Keratinocyte (primary cell): ENCODE measurements at regions not wholly inside any gene's neighbourhood (a gene's known extent, or its start where the extent isn't known, plus 50 kb on each side); places are given as distances from the start of the nearest gene placed in this dataset.

Source experiments
- DNase-seq: peaks from one replicate; pipeline ENCODE4 v3.0.0-alpha.2; 2011; ENCODE audit warnings: low read depth, missing footprints, low spot score
- FAIRE-seq: peaks from 2 replicates; lab custom pipeline; 2011; peaks lifted over from hg19 to GRCh38; lab: Jason Lieb, UNC
- H2AFZ ChIP-seq: 2 replicates; pipeline ENCODE4 v1.6.0; 2012; ENCODE audit warnings: low read length, control low read depth, inconsistent platforms; ENCODE audit not compliant: control insufficient read depth
- H3K27ac ChIP-seq: 2 replicates; pipeline ENCODE4 v1.5.1; 2011; ENCODE audit warnings: low read length; ENCODE audit not compliant: control insufficient read depth, insufficient read depth
- H3K27me3 ChIP-seq: 3 replicates; pipeline ENCODE4 v1.6.0; 2011; ENCODE audit warnings: low read length; ENCODE audit not compliant: control insufficient read depth, insufficient read depth; ENCODE audit errors: extremely low read depth
- H3K36me3 ChIP-seq, 2 experiments: 2 replicates in 1 of 2; 3 replicates in 1 of 2; pipeline ENCODE4 v1.5.1; 2011; ENCODE audit warnings: low read length in 2 of 2, mild to moderate bottlenecking in 1 of 2; ENCODE audit not compliant: control insufficient read depth in 2 of 2, insufficient read depth in 2 of 2; ENCODE audit errors: extremely low read depth in 1 of 2
- H3K4me1 ChIP-seq: 3 replicates; pipeline ENCODE4 v1.5.1; 2011; ENCODE audit warnings: low read length; ENCODE audit not compliant: control insufficient read depth, insufficient read depth; ENCODE audit errors: extremely low read depth
- H3K4me2 ChIP-seq: 3 replicates; pipeline ENCODE4 v1.6.0; 2011; ENCODE audit warnings: low read depth, low read length; ENCODE audit not compliant: control insufficient read depth, insufficient read depth; ENCODE audit errors: extremely low read depth
- H3K4me3 ChIP-seq, 3 experiments: fragments of 200-600 bp in 1 of 3; sonication (generic) in 1 of 3; 2 replicates in 2 of 3; 3 replicates in 1 of 3; pipeline ENCODE4 v1.5.1; 2011 to 2016; ENCODE audit warnings: low read length in 3 of 3, mild to moderate bottlenecking in 3 of 3, control low read depth in 2 of 3, inconsistent platforms in 1 of 3, low read depth in 1 of 3, mixed read lengths in 1 of 3, mixed run types in 1 of 3, moderate library complexity in 1 of 3; ENCODE audit not compliant: control insufficient read depth in 2 of 3, insufficient read depth in 2 of 3; ENCODE audit errors: extremely low read depth in 1 of 3
- H3K79me2 ChIP-seq: 2 replicates; pipeline ENCODE4 v1.6.0; 2012; ENCODE audit warnings: low read length; ENCODE audit not compliant: control insufficient read depth, insufficient read depth
- H3K9ac ChIP-seq: 3 replicates; pipeline ENCODE4 v1.6.0; 2011; ENCODE audit warnings: low read length; ENCODE audit not compliant: control insufficient read depth, insufficient read depth; ENCODE audit errors: extremely low read depth
- H3K9me1 ChIP-seq: 3 replicates; pipeline ENCODE4 v1.6.0; 2011; ENCODE audit warnings: low read length; ENCODE audit not compliant: control insufficient read depth, insufficient read depth; ENCODE audit errors: extremely low read depth
- H3K9me3 ChIP-seq: 2 replicates; pipeline ENCODE4 v1.5.1; 2012; ENCODE audit warnings: low read depth, low read length; ENCODE audit not compliant: control insufficient read depth
- H4K20me1 ChIP-seq: 3 replicates; pipeline ENCODE4 v1.6.0; 2011; ENCODE audit warnings: low read length; ENCODE audit not compliant: control insufficient read depth, insufficient read depth; ENCODE audit errors: extremely low read depth
- EZH2 ChIP-seq: IDR thresholded peaks from one replicate; pipeline ENCODE4 v1.6.1; 2012; ENCODE audit warnings: inconsistent platforms, mild to moderate bottlenecking, low read length, moderate library complexity
- dilution Hi-C: fragments of 300-500 bp; cut with MboI; formaldehyde crosslinking; loops from one replicate; pipeline ENCODE4 v1.7.0; 2020; ENCODE audit warnings: low sequenced_read_pairs; ENCODE audit not compliant: extremely low pct_ligation_motif_present
- TF ChIP-seq, protein P1 (sequence below), 3 experiments: IDR thresholded peaks in 1 of 3; conservative IDR thresholded peaks in 1 of 3; optimal IDR thresholded peaks in 1 of 3; 2 replicates in 2 of 3; 3 replicates in 1 of 3; pipeline versions ENCODE3 to v1.5.1; 2011; ENCODE audit warnings: low read length in 3 of 3, mild to moderate bottlenecking in 3 of 3, moderate library complexity in 2 of 3, control low read depth in 1 of 3, inconsistent platforms in 1 of 3; ENCODE audit not compliant: insufficient read depth in 2 of 3; ENCODE audit errors: extremely low read depth in 1 of 3

DNA sequence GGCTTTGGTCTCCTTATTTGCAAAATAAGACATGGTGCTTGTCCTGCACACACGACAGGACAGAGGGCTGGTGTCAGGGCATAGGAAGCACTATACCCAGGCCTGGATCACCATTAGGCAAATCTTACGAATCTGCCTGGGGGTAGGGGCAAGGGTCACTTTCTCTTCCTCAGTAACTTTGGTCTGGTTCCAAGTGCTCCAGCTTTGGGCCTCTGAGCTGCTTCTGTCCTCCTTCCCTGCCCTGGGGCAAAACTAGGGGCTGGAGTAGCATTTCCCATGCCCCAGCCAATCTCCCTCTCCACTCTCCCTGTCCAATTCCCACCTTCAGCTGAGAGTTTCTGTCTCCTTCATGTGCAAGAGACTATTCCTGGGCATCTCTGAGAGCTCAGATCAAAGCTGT, 123.7 kb upstream of the NECTIN1 start:
- H4K20me1 ChIP-seq, result no peaks in the 10 kb centered on the region
- no peaks in the 10 kb centered on the region for H3K36me3 ChIP-seq
- no peak for TF ChIP-seq EZH2
- TF ChIP-seq, protein P1, sequence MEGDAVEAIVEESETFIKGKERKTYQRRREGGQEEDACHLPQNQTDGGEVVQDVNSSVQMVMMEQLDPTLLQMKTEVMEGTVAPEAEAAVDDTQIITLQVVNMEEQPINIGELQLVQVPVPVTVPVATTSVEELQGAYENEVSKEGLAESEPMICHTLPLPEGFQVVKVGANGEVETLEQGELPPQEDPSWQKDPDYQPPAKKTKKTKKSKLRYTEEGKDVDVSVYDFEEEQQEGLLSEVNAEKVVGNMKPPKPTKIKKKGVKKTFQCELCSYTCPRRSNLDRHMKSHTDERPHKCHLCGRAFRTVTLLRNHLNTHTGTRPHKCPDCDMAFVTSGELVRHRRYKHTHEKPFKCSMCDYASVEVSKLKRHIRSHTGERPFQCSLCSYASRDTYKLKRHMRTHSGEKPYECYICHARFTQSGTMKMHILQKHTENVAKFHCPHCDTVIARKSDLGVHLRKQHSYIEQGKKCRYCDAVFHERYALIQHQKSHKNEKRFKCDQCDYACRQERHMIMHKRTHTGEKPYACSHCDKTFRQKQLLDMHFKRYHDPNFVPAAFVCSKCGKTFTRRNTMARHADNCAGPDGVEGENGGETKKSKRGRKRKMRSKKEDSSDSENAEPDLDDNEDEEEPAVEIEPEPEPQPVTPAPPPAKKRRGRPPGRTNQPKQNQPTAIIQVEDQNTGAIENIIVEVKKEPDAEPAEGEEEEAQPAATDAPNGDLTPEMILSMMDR (optimal IDR thresholded peaks at IDR 0.05 in 1 of 3, IDR thresholded peaks at IDR 0.05 in 1 of 3, conservative IDR thresholded peaks at IDR 0.05 in 1 of 3; ENCODE audit: extremely low read depth in 1 of 3, insufficient read depth in 2 of 3, low read length in 3 of 3), result no peak
- H3K4me3 ChIP-seq, result no peak overlapping the region
- DNase-seq (no peak), FAIRE-seq (no peak)
- H3K27me3 ChIP-seq, result peaks cover 8% of the 10 kb centered on the region
- dilution Hi-C loops, result no loop called here
- H3K4me2 ChIP-seq, result no peak overlapping the region
- H3K9me1 ChIP-seq, result no peaks in the 10 kb centered on the region
- no peak overlapping the region for H3K9ac ChIP-seq
- no peak overlapping the region for H2AFZ ChIP-seq
- H3K27ac ChIP-seq, result no peak overlapping the region
- peaks cover 13% of the 10 kb centered on the region for H3K4me1 ChIP-seq
- no peaks in the 10 kb centered on the region for H3K79me2 ChIP-seq
- no peaks in the 10 kb centered on the region for H3K9me3 ChIP-seq

DNA sequence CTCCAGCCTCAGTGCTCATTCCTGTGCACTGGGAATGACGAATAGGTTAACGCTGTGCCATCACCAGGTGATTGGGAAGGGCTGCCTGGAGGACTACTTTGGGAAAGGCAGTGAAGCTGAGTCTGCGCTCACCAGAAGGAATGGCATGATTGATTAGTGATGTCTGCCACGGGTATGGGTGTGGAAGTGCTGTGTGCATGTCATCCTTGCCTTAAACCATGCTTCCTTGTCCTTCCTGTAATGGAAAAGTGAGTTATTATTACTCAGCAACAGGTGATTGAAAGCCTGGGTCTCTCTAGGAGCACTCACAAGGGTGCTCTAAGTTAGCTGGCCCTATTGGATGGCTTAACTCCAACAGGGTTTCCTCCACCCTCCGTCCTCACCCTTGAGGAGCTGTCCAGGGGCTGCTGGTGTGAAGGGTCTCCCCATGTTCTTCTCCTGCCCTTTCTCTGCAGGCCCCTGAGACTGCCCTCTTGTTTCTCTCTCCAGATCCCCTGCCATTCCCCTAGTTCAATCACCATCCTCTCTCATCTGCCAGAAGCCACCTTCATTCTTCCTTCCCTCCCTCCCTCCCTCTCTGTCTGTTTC, 121.9 kb upstream of the NECTIN1 start:
- H3K79me2 ChIP-seq, result no peaks in the 10 kb centered on the region
- H4K20me1 ChIP-seq, result no peaks in the 10 kb centered on the region
- peaks cover 9% of the 10 kb centered on the region for H3K4me1 ChIP-seq
- FAIRE-seq (peak; percentile 89), DNase-seq (no peak)
- H3K27me3 ChIP-seq, result peaks cover 7% of the 10 kb centered on the region
- H3K36me3 ChIP-seq, result no peaks in the 10 kb centered on the region
- no peak overlapping the region for H3K4me3 ChIP-seq
- H3K9me1 ChIP-seq, result no peaks in the 10 kb centered on the region
- peaks cover 4% of the 10 kb centered on the region for H3K9me3 ChIP-seq
- dilution Hi-C loops, result no loop called here
- no peak overlapping the region for H2AFZ ChIP-seq
- no peak overlapping the region for H3K4me2 ChIP-seq
- H3K27ac ChIP-seq, result no peak overlapping the region
- H3K9ac ChIP-seq, result no peak overlapping the region
- TF ChIP-seq, protein P1 (optimal IDR thresholded peaks at IDR 0.05 in 1 of 3, IDR thresholded peaks at IDR 0.05 in 1 of 3, conservative IDR thresholded peaks at IDR 0.05 in 1 of 3; ENCODE audit: extremely low read depth in 1 of 3, insufficient read depth in 2 of 3, low read length in 3 of 3), result no peak
- no peak for TF ChIP-seq EZH2
